ENCODE measurements at regions not wholly inside any gene's neighbourhood (a gene's known extent, or its start where the extent isn't known, plus 50 kb on each side); places are given as distances from the start of the nearest gene placed in this dataset.
"Not testable (repeated sequence)": the region's sequence is repeated elsewhere in the genome, so short reads cannot be mapped to it uniquely, and the experiment has no call there.

GRCh38 chr2:13725945-13726344, 906.6 kb upstream of the LRATD1 start:
- no peak for DNase-seq

DNA sequence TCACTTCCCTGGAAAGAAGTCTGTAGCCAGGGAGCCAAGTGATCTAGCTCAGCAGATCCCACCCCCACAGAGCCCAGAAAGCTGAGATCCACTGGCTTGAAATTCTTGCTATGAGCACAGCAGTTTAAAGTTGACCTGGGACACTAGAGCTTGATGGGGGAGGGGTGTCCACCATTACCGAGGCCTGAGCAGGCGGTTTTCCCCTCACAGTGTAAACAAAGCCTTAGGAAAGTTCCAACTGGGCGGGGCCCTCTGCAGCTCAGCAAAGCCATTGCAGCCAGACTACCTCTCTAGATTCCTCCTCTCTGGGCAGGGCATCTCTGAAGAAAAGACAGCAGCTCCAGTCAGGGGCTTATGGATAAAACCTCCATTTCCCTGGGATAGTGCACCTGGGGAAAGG, 887.2 kb upstream of the LRATD1 start:
- no peak for DNase-seq

GRCh38 chr2:13751955-13752354, 880.6 kb upstream of the LRATD1 start:
- no peak for DNase-seq

- peak in 1 of 2 experiments; percentile 21 for DNase-seq
These were observed 874.1 kb upstream of the LRATD1 start for GRCh38 chr2:13758412-13758811.

DNA sequence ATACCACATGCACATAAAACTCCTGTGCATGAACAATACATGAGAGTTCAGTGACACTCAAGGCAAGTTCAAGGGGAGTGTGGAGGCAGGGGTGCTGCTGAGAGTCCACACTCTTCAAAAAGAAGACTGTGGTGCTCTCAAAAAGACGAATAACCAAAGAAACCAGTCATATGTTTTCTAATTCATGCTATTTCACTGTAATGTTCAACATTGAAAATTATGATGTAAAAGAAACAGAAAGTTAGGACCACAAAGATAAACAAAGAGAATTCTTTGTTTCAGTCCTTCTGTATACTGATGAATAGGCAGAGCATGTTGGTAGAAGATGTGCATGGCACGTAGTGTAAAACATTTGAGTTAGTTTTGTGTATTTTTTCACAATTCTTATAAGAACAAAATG, 864.2 kb upstream of the LRATD1 start:
- DNase-seq, result no peak

DNA sequence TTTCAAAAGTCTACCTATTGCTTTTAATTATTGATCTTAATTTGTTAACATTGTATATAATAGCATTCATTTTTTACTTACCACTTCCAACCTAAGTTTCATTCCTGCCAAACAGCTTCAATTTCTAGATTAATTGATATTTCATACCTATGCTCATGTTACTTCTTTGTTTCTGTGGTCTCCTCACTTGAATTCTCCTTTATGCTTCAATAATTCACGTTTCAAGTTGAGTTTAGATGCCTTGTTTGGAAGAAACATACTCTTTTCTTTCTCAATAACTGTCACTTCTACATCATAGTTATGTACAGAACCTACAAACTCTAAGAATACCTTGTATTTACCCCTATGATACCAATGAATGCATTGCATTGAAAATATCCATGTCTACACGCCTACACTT, 862.2 kb upstream of the LRATD1 start:
- no peak for DNase-seq

DNA sequence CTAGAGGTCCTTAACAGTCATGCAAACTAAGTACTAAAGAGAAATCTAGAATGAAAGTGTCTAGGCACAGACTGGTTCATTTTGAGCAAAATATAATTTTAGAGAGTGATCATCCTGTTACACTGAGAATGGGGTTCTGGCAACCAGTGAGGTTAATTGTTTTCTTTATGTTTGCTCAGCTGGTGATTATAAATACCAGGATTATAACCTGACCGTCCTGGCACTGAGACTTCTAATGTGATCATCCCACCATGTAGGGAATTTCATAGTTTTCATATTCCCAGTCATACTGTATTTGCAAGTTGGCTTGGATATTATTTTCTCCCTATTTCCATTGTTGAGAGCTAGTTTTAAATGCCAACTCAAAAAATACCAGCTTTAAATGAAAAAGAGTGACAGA, 852.5 kb upstream of the LRATD1 start:
- peak; percentile 55 to 86 for DNase-seq

- DNase-seq, result no peak
These were observed 841.4 kb upstream of the LRATD1 start for GRCh38 chr2:13791019-13791547.

- DNase-seq, result no peak
These were observed 826.0 kb upstream of the LRATD1 start for GRCh38 chr2:13806539-13806938.

- no peak for DNase-seq
These were observed 819.3 kb upstream of the LRATD1 start for GRCh38 chr2:13813236-13813635.

DNA sequence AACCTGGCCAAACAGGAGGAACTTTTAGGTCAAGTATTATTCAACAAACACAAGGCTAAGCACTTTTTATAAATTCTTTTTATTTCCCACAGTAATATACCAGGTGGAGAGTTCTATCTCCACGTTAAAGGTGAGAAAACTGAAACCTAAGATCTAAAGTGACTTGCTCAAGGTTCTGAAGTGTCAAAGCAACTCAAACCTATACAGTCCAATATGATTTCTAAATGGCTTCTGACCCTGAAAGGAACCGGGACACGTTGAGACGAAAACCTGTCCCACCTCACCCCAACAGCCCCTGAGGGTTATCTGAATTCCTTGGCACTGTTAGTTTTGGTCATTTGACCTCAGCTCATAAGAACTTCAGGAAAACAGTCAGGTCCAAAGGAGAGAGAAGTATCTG, 814.5 kb upstream of the LRATD1 start:
- DNase-seq, result no peak

GRCh38 chr2:13819896-13820295, 812.6 kb upstream of the LRATD1 start:
- no peak for DNase-seq

GRCh38 chr2:13821255-13821880, 811.1 kb upstream of the LRATD1 start:
- DNase-seq, result no peak

- DNase-seq, result no peak
These were observed 810.2 kb upstream of the LRATD1 start for GRCh38 chr2:13822365-13822764.

GRCh38 chr2:13826314-13826853, 806.1 kb upstream of the LRATD1 start:
- no peak for DNase-seq

DNA sequence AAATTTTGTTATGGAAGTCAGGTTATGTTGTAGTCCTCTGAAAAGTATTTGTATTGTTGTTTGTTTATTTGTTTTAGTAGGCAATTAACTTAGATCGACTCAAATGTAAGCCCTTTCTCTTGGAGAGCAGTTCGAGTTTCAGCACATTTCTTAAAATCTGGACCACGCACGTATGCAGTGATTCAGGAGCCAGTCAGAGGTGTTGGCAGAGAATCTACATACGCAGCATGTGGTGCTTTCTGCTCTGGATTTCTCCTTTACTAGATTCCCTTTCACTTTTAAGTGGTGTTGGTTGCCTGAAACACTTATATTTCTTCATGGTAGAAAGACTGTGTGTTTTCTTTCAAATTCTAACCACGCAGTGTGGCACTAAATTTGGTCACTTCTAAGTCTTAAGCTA, 773.9 kb upstream of the LRATD1 start:
- no peak for DNase-seq

GRCh38 chr2:13868275-13868674, 764.2 kb upstream of the LRATD1 start:
- not testable (repeated sequence) for DNase-seq

DNA sequence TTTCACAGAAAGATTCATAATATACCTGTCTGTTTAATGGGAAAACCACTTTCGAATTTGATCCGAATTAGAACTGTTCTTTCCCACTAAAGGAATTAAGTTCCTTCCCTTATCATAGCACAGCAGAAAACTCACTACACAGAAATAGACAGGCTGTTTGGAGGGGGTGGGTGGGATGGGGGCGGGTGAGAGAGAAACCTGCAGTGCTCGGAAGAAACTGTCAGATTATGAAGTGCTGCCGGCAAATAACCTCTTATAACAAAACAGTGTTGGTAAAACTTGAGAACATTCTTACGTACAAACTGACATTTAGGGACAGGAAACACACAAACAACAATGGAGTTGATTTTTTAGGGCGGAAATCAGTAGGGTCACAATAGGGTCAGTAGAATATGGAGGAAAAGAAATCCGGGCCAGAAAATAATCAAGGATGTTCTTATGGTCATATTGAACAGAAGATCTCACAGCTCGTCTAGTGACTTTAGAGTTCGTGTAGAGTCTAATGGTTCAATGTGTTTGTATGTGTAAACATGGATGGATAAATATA, 756.0 kb upstream of the LRATD1 start:
- no peak for DNase-seq

DNA sequence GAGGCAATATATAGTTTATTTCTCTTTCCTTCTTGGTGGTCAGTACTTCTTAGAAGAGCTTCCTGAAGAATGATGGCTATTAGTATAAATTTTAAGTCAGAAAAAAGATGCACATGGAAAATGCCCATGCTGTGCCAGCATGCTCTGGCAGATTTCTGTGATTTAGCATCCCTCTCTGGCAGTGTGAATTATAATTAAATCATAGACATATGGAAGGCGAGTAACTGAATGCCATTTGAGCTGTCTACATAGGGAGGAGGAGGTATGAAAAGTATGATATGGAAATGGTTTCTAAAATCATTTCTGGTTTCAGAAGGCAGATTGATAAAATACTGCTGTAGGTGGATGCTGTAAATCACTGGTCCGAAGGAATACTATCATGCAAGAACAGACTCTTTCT, 754.9 kb upstream of the LRATD1 start:
- DNase-seq, result no peak

DNA sequence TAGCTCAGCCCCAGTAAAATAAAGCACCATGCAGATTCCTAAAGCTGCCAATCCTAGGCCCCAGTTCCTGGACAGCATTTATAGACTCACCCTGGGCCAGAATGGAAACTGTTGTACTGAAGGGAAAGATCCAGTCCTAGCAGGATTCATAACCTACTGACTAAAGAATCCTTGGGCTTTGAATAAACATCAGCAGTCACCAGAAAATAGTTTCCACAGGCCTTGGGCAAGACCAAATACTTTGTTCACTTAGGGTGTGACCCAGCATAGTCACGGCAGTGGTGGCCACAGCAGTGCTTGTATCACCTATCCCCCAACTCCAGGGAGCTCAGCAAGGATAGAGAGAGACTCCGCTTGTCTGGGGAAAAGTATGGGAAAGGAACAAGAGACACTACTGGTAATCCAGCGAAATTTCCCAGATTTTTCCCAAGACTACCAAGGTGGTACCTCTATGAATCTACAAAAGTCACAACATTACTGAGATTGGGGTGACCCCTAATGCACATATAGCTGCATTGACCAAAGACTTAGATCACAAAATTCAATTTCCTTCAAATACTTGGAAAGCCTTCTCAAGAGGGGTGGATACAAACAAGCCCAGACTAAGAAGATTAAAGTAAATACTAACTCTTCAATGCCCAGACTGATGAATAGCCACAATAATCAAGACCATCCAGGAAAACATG, 748.1 kb upstream of the LRATD1 start:
- no peak for DNase-seq

DNA sequence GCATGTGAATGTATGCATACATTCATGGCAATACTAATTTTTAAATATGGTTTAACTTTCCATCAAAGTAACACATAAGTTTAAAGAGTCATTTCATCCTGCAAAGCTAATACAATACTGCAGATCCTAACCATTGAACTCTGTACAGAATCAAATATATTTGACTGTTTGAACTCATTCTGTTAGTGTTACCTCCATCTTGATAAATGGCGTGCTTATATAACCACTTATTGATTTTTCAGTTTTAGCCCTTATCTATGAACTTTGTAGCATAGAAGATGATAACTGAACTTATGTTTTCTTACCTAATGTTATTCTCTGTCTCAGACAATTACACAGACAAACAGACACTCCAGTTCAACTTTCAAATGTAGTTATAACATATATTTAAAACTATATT, 731.0 kb upstream of the LRATD1 start:
- no peak for DNase-seq

GRCh38 chr2:13905831-13906230, 726.7 kb upstream of the LRATD1 start:
- DNase-seq, result no peak

- DNase-seq, result no peak
These were observed 716.5 kb upstream of the LRATD1 start for GRCh38 chr2:13916066-13916465.

- DNase-seq, result no peak
These were observed 714.6 kb upstream of the LRATD1 start for GRCh38 chr2:13917958-13918357.

All from NCI-H2081 (cell line).